RPMI8226 (cell line): ENCODE measurements at regions not wholly inside any gene's neighbourhood (a gene's known extent, or its start where the extent isn't known, plus 50 kb on each side); places are given as distances from the start of the nearest gene placed in this dataset.
A peak's percentile ranks its signal among the peaks of the same experiment; 100 is the strongest.
"Not testable (repeated sequence)": the region's sequence is repeated elsewhere in the genome, so short reads cannot be mapped to it uniquely, and the experiment has no call there.

Source experiments
- DNase-seq: peaks from one replicate; pipeline ENCODE4 v3.0.0-alpha.2; 2015

- not testable (repeated sequence) for DNase-seq
Observed at GRCh38 chr10:30196559-30196958, 137.2 kb upstream of the JCAD start.

DNA sequence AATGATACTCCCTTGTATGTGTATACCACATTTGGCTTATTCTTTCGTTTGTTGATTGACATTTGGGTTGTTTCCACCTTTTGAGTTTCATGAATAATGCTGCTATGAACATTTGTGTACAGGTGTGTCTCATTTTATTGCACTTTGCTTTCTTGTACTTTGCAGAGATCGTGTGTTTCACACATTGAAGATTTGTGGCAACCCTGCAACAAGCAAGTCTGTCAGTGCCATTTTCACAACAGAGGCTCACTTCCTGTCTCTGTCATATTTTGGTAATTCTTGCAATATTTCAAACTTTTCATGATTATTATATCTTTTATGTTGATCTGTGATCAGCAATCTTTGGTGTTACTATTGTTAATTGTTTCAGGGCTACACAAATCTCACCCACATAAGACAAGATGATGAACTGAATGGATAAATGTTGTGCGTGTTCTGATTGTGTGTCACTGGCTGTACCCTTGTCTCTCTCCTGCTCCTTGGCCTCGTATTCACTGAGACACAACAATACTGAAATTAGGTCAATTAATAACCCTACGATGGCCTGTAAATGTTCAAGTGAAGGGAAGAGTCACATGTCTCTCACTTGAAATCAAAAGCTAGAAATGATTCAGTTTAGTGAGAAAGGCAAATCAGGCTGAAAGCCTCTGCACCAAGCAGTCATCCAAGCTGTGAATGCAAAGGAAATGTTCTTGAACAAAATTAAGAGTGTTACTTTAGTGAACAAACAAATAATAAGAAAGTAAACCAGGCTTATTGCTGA is 133.6 kb upstream of the JCAD start:
- no peak for DNase-seq

GRCh38 chr10:30190577-30191552 is 131.5 kb upstream of the JCAD start:
- DNase-seq, result no peak

DNA sequence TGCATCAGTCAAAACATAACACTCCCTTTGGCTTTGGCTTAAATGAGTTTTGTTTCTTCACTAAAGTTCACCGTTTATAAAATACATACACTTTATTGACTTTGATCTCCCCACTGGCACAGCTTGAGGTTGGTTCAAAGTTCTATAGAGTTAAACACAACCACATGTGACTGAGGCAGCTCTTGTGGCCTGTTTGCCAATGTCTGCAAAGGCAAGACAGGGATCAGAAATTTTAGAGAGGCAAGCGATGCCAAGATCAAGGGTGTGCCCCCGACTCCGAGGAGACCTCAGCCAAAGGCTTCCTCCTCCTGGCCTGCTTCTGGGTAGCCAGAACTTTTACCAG is 129.8 kb upstream of the JCAD start:
- DNase-seq, result no peak

- no peak for DNase-seq
Observed at GRCh38 chr10:30188556-30189237, 129.3 kb upstream of the JCAD start.

DNA sequence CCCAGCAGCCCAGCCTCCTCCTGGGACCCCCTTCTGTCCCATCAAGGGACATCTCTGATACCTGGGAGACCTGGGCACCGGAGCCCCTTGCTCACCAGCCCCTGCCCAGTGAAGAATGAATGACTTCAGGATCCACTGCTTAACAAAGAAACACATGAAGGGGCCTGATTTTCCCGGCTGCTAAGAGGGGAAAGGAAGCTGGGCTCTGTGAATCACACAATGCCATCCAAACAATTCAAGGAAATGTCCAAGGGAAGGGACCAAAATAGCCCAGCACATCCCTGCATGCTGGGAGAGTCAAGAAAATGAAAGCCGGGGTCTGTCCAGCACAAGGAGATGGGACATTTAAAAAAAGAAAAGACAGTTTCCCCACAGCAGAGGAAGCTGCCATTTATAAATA is 128.7 kb upstream of the JCAD start:
- DNase-seq, result no peak

GRCh38 chr10:30187010-30187409 is 127.6 kb upstream of the JCAD start:
- DNase-seq, result no peak

GRCh38 chr10:30186371-30186875 is 127.0 kb upstream of the JCAD start:
- DNase-seq, result peak; percentile 62

- no peak for DNase-seq
Observed at GRCh38 chr10:30185916-30186315, 126.5 kb upstream of the JCAD start.

DNA sequence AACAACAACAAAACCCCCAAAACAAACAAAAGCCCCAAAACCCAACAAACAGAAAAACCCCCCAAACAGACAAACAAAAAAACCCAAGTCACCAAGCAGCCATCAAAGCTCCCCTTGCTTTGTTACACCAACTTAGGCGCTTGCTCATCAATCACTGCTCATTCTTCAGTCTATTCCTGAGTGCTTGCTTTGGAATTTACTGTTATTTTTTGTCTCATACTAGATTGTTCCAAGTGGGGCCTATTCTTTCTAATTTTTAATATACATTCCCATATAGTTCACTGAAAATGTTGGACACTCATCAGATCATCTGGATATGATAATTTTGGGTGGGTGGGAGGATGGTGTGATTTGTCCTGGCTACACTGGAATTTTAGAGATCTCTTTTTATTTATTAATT is 126.0 kb upstream of the JCAD start:
- DNase-seq, result no peak

- DNase-seq, result no peak
Observed at GRCh38 chr10:30184397-30185033, 125.1 kb upstream of the JCAD start.

- no peak for DNase-seq
Observed at GRCh38 chr10:30183055-30183402, 123.6 kb upstream of the JCAD start.

- DNase-seq, result no peak
Observed at GRCh38 chr10:30182191-30183054, 123.0 kb upstream of the JCAD start.

DNA sequence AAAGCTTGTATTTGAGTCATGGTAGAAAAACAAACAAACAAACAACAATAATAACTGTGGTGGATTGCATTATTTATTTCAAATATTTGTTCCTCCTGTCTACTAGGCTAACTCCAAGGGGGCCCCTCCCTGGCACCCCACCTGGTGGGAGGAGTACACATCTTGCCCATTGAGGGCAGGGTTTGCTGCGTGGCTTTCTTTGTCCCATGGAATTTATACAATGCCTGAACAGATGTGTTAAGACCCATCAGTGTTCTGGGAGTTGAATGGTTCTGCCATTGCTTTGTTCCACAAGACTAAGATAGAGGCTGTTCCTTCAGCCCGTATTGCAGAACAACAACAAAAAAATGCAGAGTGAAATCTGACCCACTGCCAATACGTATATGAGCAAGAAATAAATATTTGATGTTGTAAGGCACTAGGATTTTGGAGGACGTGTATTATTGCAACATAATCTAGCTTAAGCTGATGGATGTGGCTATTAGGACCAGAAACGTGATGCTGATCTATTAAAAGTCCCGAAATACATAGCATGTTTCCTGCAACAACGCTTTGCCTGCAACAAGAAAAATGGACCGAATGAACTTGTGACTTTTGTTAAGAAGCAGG is 119.1 kb upstream of the JCAD start:
- DNase-seq, result no peak

DNA sequence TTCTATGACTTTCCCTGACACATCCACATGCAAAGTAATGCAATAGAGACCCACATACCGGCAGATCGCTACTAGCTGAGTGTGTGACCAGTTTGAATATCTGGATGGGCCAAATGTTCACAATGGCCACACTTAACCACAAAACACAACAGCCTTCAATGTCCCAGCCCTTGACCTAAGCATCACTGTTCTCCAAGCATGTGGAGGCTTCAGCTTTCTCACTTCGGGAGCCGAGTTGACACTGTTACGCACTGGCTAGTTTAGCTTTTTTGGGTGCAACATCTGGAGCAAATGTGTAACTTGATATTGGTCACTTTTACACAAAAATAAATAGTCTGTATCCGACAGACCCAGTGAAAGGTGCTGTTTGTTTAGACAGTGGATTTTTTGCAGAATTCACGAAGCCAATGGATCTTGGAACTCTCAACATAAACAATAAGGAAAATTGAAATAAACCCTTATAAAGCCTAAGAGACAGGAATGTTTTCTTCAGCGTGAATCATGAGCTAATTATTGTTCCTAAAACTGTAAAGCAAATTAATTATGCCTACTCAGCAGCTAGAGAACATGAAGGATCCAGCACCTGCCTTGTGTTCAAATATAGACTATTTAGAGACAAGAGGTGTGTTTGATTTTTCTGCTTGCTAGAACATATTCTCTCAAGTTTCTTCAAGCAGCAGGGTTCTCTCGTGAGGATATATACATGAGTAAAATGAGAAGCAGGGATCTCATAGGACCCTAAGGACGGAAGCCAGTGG is 117.6 kb upstream of the JCAD start:
- DNase-seq, result no peak

DNA sequence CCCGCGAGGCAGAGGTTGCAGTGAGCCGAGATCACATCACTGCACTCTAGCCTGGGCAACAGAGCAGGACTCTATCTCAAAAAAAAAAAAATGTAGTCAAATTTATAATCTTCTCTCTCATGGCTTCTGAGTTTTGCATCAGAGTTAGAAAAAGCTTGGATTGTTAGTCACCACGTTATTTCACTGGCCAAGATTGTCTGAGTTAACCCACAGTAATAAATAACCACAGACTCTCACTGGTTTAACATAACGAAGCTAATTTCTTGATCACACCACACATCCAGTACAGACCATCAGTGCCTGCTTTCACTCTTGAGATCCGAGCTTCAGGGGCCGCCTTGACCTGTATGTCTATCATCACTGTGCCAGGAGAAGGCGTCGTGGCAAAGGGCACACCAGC is 116.8 kb upstream of the JCAD start:
- no peak for DNase-seq

GRCh38 chr10:30172673-30173072 is 113.3 kb upstream of the JCAD start:
- DNase-seq, result no peak

- DNase-seq, result no peak
Observed at GRCh38 chr10:30172091-30172490, 112.7 kb upstream of the JCAD start.

DNA sequence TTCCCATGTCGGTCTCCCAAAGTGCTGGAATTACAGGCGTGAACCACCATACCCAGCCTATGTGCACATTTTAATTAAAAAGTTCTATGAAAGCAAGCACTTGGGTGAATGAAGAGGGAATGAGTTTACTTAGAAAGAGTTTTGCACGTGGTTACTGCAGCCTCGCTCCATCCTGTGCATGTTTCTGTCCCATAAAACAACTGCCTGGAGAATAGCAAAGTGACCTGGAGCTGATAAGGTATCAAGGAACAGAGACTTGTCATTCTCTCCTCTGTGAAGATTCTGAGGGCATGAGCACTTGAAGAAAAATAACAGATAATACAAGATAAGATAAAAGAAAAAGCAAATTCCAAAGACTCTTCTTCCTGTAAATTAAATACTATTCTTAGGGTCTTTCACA is 112.2 kb upstream of the JCAD start:
- DNase-seq, result no peak

DNA sequence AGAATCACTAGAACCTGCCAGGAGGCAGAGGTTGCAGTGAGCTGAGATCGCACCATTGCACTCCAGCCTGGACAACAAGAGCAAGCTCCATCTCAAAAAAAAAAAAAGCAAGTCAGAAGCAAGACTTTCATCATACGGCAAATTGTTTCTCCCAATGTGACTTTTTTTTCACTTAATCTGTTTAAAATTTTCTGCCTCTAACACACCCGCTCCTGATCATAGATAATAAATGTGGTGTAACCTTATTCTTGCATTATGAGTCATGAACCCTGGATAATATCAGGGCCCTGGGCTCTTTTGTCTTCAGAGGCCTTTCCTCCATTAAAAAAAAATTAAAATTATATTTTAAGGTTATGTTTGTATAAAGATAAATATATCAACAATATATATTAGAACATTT is 111.4 kb upstream of the JCAD start:
- no peak for DNase-seq

DNA sequence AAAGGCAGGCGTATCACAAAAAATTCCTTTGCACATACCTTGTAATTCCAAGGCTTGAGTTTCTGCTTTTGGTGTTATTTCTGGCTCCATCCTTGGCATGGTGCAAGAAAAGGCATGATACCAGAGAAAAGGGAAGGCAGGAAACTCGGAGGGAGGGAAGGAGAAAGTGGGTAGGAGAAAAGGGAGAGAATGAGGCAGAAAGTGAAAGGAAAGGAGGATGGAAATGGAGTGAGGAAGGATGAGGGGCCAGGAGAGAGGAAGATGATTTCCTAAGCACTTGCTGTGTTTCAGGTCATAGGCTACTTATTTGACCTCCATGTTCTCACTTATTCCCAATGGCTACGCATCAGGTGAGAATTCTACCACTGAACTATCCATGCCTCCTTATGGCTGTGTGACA is 110.8 kb upstream of the JCAD start:
- DNase-seq, result no peak
